HL-60 (cell line): ENCODE measurements at regions not wholly inside any gene's neighbourhood (a gene's known extent, or its start where the extent isn't known, plus 50 kb on each side); places are given as distances from the start of the nearest gene placed in this dataset.
"Not testable (repeated sequence)": the region's sequence is repeated elsewhere in the genome, so short reads cannot be mapped to it uniquely, and the experiment has no call there.

Experiments
- DNase-seq, 2 experiments: peaks; one replicate each; pipeline ENCODE4 v3.0.0-alpha.2; 2010 to 2020; ENCODE audit warnings: low read depth in 1 of 2, low spot score in 1 of 2
- H3K27ac ChIP-seq: fragments of 250-450 bp; sonication (Bioruptor Pico); replicated peaks from 2 replicates; pipeline ENCODE4 v1.5.1; 2020; ENCODE audit warnings: mild to moderate bottlenecking, moderate library complexity
- H3K27me3 ChIP-seq: fragments of 250-450 bp; sonication (Bioruptor Pico); 2 replicates; pipeline ENCODE4 v1.5.1; 2021; ENCODE audit warnings: mild to moderate bottlenecking, moderate library complexity; ENCODE audit not compliant: insufficient read depth, poor library complexity, severe bottlenecking
- H3K4me3 ChIP-seq: replicated peaks from 2 replicates; pipeline ENCODE4 v1.5.1; 2011; ENCODE audit warnings: mild to moderate bottlenecking, control low read depth, low read length; ENCODE audit not compliant: insufficient read depth
- CTCF ChIP-seq: IDR thresholded peaks from one replicate; pipeline ENCODE4 v1.5.1; 2011; ENCODE audit warnings: low read length, control low read depth, inconsistent platforms; ENCODE audit not compliant: insufficient read depth
- GABPA ChIP-seq: IDR thresholded peaks from 2 replicates; pipeline ENCODE4 v1.6.1; 2012; ENCODE audit warnings: low read depth
- POLR2AphosphoS5 ChIP-seq: IDR thresholded peaks from 2 replicates; pipeline ENCODE4 v1.6.1; 2012; ENCODE audit warnings: low read depth
- REST ChIP-seq: IDR thresholded peaks from 2 replicates; pipeline ENCODE4 v1.6.1; 2012; ENCODE audit warnings: low read depth; ENCODE audit not compliant: insufficient replicate concordance
- SPI1 ChIP-seq: IDR thresholded peaks from 2 replicates; pipeline ENCODE4 v1.6.1; 2012; ENCODE audit warnings: low read depth, mild to moderate bottlenecking, borderline replicate concordance

GRCh38 chr17:65292430-65292829 lies 155.3 kb downstream of the RGS9 start:
- Histone ChIP-seq H3K27ac (no peak overlapping the region), H3K27me3 (no peaks in the 10 kb centered on the region), H3K4me3 (no peak overlapping the region)
- TF ChIP-seq POLR2AphosphoS5 (no peak), CTCF (no peak), REST (no peak)
- DNase-seq, result no peak

- H3K4me3 ChIP-seq, H3K27ac ChIP-seq, DNase-seq, H3K27me3 ChIP-seq: not testable (repeated sequence)
These were observed 154.1 kb downstream of the RGS9 start for GRCh38 chr17:65291301-65291700.

- H3K27me3 ChIP-seq, result no peaks in the 10 kb centered on the region
- no peak overlapping the region for H3K4me3 ChIP-seq
- DNase-seq, result no peak
- no peak overlapping the region for H3K27ac ChIP-seq
- no peak for TF ChIP-seq SPI1
- TF ChIP-seq GABPA, result no peak
- no peak for TF ChIP-seq POLR2AphosphoS5
- no peak for TF ChIP-seq REST
- TF ChIP-seq CTCF, result no peak
These were observed 153.4 kb downstream of the RGS9 start for GRCh38 chr17:65290616-65291015.

GRCh38 chr17:65290056-65290455 lies 152.9 kb downstream of the RGS9 start:
- no peak overlapping the region for H3K27ac ChIP-seq
- H3K27me3 ChIP-seq, result no peaks in the 10 kb centered on the region
- TF ChIP-seq GABPA, result no peak
- no peak for TF ChIP-seq SPI1
- no peak for TF ChIP-seq POLR2AphosphoS5
- TF ChIP-seq CTCF, result no peak
- no peak for TF ChIP-seq REST
- no peak for DNase-seq
- H3K4me3 ChIP-seq, result no peak overlapping the region
